GM10248 (cell line): ENCODE measurements at regions not wholly inside any gene's neighbourhood (a gene's known extent, or its start where the extent isn't known, plus 50 kb on each side); places are given as distances from the start of the nearest gene placed in this dataset.

Source experiments
- CTCF ChIA-PET: fragments of 300-600 bp; sonication (Branson Sonifier 250); formaldehyde crosslinking; extraction: SDS; loops from one replicate; lab custom pipeline; 2021; ENCODE audit warnings: antibody characterized with exemption; lab: Yijun Ruan, JAX
- POLR2A ChIA-PET: fragments of 350-650 bp; sonication (Branson Sonifier 250); formaldehyde crosslinking; extraction: SDS; loops from one replicate; lab custom pipeline; 2020; ENCODE audit warnings: antibody characterized with exemption; lab: Yijun Ruan, JAX
- DNase-seq: peaks from one replicate; pipeline ENCODE4 v3.0.0; 2012; ENCODE audit errors: extremely low spot score
- TF ChIP-seq, protein P1 (sequence below): IDR thresholded peaks from 2 replicates; pipeline ENCODE4 v1.5.1; 2012; ENCODE audit warnings: mild to moderate bottlenecking, low read depth; ENCODE audit errors: extremely low read depth, missing control alignments, control extremely low read depth

DNA sequence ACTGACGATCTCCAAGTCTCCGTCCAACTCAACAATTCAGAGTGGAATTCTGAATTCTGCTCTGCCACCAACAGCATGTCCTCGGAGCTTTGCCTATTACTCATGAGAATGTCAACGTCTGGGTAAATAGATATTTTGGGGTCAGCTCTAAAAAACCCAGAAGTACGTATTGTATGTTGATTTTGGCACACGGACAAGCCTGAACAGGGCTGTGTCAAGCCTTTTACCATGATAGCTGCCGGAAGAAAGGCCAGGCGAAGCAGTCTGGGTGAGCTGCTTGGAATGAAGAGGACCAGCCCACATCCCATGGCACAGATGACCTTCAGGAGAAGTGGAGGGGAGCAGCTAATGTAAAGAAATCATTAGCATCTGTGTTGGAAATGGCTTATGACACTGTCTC lies 88.0 kb upstream of the JAG1 start:
- ChIA-PET POLR2A (no interaction called here), CTCF (no interaction called here)
- TF ChIP-seq, protein P1, sequence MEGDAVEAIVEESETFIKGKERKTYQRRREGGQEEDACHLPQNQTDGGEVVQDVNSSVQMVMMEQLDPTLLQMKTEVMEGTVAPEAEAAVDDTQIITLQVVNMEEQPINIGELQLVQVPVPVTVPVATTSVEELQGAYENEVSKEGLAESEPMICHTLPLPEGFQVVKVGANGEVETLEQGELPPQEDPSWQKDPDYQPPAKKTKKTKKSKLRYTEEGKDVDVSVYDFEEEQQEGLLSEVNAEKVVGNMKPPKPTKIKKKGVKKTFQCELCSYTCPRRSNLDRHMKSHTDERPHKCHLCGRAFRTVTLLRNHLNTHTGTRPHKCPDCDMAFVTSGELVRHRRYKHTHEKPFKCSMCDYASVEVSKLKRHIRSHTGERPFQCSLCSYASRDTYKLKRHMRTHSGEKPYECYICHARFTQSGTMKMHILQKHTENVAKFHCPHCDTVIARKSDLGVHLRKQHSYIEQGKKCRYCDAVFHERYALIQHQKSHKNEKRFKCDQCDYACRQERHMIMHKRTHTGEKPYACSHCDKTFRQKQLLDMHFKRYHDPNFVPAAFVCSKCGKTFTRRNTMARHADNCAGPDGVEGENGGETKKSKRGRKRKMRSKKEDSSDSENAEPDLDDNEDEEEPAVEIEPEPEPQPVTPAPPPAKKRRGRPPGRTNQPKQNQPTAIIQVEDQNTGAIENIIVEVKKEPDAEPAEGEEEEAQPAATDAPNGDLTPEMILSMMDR = no peak
- DNase-seq = no peak

DNA sequence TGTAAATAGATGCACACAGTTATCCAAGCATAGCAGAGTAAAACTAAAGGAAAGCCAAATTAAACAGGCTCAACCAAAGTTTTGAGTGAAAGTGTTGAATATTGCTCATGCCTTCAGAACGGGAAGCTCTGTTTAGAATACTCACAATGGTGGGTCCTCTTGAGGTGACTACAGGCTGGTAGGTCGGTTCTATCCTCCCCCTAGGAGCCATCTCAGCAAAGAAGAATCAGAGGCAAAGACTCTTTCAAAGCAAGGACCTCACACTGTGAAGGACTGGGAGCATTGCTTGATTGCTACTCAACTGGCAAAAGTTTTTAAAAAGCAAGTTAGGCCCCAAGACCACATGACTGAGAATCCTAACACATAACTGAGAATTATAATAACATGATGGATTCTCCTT lies 88.4 kb upstream of the JAG1 start:
- TF ChIP-seq, protein P1 = no peak
- no peak for DNase-seq
- ChIA-PET POLR2A (no interaction called here), CTCF (no interaction called here)

DNA sequence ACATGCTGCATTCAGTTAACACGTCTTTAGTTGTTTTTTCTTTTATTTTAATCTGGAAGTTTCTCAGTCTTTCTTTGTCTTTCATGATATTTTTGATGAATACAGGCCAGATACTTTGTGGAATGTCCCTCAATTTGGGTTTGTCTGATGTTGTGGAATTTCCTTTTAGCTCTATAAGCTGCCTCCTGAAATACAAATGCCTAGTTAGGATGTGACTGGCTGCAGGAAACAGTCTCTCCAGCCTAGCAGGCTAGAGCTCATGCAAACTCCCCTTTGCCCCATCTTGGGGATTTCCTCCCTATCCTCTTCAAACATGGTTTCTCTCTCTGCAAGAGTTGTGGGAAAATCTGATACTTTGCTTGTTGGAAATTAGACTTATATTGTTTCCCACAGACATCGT lies 89.3 kb upstream of the JAG1 start:
- DNase-seq = no peak
- ChIA-PET CTCF (interaction anchor here (1.4 to 1.6 kb wide), 2 partner anchors 9 to 13 kb away, joined by 3 read pairs; no protein-coding TSS in a partner anchor), POLR2A (no interaction called here)
- TF ChIP-seq, protein P1 = no peak

DNA sequence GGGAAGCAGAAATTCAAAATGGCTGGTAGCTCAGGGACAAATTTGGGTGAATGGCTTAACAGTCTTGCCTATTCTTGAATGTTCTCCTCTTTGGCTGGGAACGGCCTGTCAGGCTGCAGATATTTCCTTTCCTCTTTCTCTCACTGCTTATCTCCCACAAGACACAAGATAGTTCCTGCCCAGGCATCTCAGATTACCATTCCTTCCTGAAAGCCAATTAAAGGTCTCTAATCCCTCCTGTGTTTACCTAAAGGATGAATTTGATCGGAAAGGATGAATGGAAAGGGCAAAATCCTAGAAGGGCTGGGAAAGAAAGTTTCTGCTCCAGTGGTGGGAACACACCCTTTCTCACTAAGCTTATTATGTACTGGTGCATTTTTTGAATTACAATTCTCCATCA lies 95.9 kb upstream of the JAG1 start:
- POLR2A ChIA-PET = no interaction called here
- CTCF ChIA-PET = no interaction called here
- DNase-seq = no peak
- TF ChIP-seq, protein P1 = no peak

DNA sequence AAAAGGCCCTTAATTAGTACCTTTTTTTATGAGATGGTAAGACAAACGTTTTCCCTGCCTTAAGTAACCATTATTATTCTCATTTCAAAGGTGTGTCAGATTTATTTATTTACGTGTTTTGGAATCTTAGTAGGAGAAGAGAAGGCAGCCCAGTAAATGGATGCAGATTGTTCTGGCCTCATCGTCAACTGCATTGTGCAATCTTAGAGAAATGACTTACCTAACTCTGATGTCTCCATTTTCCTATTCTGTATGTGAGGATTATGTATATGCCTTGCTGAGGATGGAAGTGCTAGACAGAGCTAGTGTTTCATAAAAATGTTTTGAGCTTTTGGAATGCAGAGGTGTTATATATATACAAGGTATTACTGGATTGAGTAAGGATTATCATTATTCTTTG lies 97.0 kb upstream of the JAG1 start:
- no peak for DNase-seq
- ChIA-PET POLR2A (no interaction called here), CTCF (no interaction called here)
- TF ChIP-seq, protein P1 = no peak

DNA sequence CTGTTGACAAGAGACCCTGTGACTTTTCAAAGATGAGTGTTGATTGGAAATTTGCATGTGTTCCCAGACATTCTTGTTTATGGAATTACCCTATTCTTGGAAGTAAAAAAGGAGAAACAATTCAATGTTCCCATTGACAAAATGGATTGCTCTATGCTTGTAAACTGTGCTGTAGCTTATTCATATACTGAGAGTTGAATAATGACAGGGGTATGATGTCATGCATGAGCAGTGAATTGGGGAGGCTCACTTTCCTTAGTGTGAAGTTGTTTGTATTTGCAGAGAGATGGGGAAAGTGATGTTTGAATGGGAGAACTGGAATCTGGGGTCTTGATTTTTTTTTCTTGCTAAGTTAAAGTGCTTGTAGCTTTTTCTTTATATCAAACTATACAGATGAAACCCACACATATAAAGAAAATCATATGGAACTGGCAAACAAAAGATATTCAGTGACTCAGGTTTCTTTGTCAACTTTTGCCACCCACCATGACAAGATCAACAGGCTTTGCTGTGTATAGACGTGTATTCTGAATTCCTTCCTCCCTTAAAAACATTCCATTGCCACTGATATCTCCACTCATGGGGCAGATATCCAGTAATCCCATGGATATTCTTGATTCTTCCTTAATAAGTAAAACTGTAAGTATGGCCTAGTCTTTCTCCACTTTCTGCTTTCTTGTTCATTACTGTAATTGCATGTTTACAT lies 97.8 kb upstream of the JAG1 start:
- TF ChIP-seq, protein P1 = no peak
- no peak for DNase-seq
- ChIA-PET POLR2A (no interaction called here), CTCF (no interaction called here)
